ENCODE measurements at regions not wholly inside any gene's neighbourhood (a gene's known extent, or its start where the extent isn't known, plus 50 kb on each side); places are given as distances from the start of the nearest gene placed in this dataset.

DNA sequence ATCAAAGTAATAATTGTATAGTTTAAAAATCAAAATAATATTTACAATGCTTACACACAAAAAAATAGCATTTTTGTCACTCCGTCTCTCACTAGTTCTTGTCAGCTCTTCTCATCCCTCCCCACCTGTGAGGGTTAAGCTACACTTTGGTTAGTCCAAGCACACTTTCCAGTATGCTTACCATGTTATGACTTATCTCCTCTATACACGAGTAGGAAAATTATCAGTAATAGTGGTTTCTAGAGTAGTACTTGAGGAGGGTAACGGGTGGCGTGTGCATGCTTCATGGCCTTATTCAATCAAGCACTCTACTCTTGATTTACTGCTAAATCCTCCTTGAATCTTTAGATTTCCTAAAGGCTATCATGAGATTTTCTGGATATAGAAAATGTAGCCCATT lies 443.7 kb downstream of the UTRN start:
- TF ChIP-seq POLR2AphosphoS5 (IDR thresholded peaks at IDR 0.05) (no peak), POLR2A (IDR thresholded peaks at IDR 0.05) (no peak), EP300 (IDR thresholded peaks at IDR 0.05) (no peak)
- TF ChIP-seq, protein P1, sequence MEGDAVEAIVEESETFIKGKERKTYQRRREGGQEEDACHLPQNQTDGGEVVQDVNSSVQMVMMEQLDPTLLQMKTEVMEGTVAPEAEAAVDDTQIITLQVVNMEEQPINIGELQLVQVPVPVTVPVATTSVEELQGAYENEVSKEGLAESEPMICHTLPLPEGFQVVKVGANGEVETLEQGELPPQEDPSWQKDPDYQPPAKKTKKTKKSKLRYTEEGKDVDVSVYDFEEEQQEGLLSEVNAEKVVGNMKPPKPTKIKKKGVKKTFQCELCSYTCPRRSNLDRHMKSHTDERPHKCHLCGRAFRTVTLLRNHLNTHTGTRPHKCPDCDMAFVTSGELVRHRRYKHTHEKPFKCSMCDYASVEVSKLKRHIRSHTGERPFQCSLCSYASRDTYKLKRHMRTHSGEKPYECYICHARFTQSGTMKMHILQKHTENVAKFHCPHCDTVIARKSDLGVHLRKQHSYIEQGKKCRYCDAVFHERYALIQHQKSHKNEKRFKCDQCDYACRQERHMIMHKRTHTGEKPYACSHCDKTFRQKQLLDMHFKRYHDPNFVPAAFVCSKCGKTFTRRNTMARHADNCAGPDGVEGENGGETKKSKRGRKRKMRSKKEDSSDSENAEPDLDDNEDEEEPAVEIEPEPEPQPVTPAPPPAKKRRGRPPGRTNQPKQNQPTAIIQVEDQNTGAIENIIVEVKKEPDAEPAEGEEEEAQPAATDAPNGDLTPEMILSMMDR (IDR thresholded peaks at IDR 0.05) = no peak
